GM12892 (cell line): ENCODE measurements at regions not wholly inside any gene's neighbourhood (a gene's known extent, or its start where the extent isn't known, plus 50 kb on each side); places are given as distances from the start of the nearest gene placed in this dataset.

Source experiments
- POLR2A ChIP-seq: IDR thresholded peaks from 2 replicates; pipeline ENCODE4 v1.6.1; 2011; ENCODE audit warnings: low read depth, low read length, control low read depth
- POLR2AphosphoS5 ChIP-seq: IDR thresholded peaks from 2 replicates; pipeline ENCODE4 v1.6.1; 2011; ENCODE audit warnings: low read depth, low read length, control low read depth
- TAF1 ChIP-seq: IDR thresholded peaks from 2 replicates; pipeline ENCODE4 v1.6.1; 2011; ENCODE audit warnings: low read depth, mild to moderate bottlenecking, control low read depth, low read length, borderline replicate concordance

DNA sequence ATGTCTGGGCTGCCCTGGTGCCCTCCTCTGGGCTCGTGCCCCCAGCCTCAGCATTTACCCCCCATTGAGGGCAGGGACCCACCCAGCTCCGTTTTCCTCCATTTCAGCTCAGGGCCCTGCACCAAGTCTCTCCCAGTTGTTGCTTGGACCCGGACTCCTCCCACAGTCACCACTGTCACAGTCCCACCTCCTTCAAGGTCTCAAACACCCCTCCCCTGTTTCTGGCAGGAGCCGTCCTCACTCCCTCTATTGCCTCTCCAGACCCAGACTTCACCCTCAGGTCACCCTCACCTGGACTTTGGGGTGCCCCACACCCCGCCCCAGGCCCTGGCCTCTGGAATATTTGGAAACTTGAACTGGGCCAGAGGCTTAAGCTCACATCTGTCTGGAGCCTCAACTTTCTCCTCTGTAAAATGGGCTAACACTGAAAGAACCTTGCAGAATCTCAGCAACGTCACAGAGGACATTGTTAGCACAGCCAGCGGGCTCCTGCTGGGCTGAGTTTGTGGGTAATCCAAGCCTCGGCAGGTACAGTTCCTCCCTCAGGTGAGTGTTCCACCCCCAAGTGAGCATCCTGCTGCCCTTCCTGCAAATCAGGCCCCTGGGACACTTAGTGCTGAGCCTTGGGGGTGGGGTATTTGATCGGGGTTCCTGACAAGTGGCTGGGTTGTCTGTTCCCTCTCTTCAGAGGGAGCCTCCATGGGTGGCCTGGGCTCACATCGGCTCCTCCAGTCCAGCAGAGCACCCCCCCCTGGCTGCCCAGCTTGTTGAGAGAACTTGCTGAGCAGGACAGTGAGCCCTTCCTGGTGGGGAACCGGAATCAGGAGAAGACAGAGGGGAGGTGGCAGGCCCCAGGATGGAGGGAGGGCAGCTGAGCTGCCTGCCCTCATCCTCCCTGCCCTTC lies 130.1 kb downstream of the C9orf50 start:
- no peak for TF ChIP-seq POLR2A
- no peak for TF ChIP-seq POLR2AphosphoS5
- TF ChIP-seq TAF1 = no peak
